Endothelial cell of umbilical vein (primary cell): ENCODE measurements at regions not wholly inside any gene's neighbourhood (a gene's known extent, or its start where the extent isn't known, plus 50 kb on each side); places are given as distances from the start of the nearest gene placed in this dataset.

Experiments used
- BruUV-seq: library from RNA; stranded (reverse); fragments of 400-500 nt; replicated peaks from 2 replicates; lab custom pipeline; 2021; lab: Mats Ljungman, UMichigan
- CTCF ChIA-PET: fragments of 300-600, 350-600 bp; sonication (Branson Sonifier 250); formaldehyde crosslinking; loops from one replicate; lab custom pipeline; 2021; ENCODE audit warnings: antibody characterized with exemption, inconsistent platforms; lab: Charles Lee
- POLR2A ChIA-PET: fragments of 300-600, 350-600 bp; sonication (Branson Sonifier 250); formaldehyde crosslinking; loops from one replicate; lab custom pipeline; 2021; ENCODE audit warnings: antibody characterized with exemption, inconsistent platforms; lab: Charles Lee
- DNase-seq: peaks from one replicate; pipeline ENCODE4 v3.0.0-alpha.2; 2011; ENCODE audit warnings: low read depth, low spot score
- FAIRE-seq: peaks from 2 replicates; lab custom pipeline; 2011; peaks lifted over from hg19 to GRCh38; lab: Jason Lieb, UNC
- H2AFZ ChIP-seq: 2 replicates; pipeline ENCODE4 v1.6.0; 2012; ENCODE audit warnings: low read depth, low read length, control low read depth, inconsistent platforms
- H3K27ac ChIP-seq: 2 replicates; pipeline ENCODE4 v1.5.1; 2011; ENCODE audit warnings: low read depth, mild to moderate bottlenecking, control low read depth, low read length, moderate library complexity; ENCODE audit not compliant: insufficient read depth
- H3K27me3 ChIP-seq, 2 experiments: 2 replicates each; pipeline versions ENCODE4 v1.6.0 to v1.6.1; 2011; ENCODE audit warnings: low read length in 2 of 2, mixed read lengths in 1 of 2; ENCODE audit not compliant: control insufficient read depth in 2 of 2, insufficient read depth in 2 of 2
- H3K36me3 ChIP-seq, 2 experiments: 2 replicates in 1 of 2; 3 replicates in 1 of 2; pipeline ENCODE4 v1.5.1; 2011; ENCODE audit warnings: low read length in 2 of 2, mild to moderate bottlenecking in 1 of 2, moderate library complexity in 1 of 2; ENCODE audit not compliant: control insufficient read depth in 2 of 2, insufficient read depth in 2 of 2; ENCODE audit errors: extremely low read depth in 1 of 2
- H3K4me1 ChIP-seq: 3 replicates; pipeline ENCODE4 v1.5.1; 2011; ENCODE audit warnings: mild to moderate bottlenecking, low read length; ENCODE audit not compliant: control insufficient read depth, insufficient read depth; ENCODE audit errors: extremely low read depth
- H3K4me2 ChIP-seq: 2 replicates; pipeline ENCODE4 v1.6.1; 2011; ENCODE audit warnings: low read length, control low read depth, mixed read lengths; ENCODE audit not compliant: insufficient read depth
- H3K4me3 ChIP-seq, 3 experiments: fragments of 200-600 bp in 1 of 3; sonication (generic), shearing (Covaris generic) in 1 of 3; replicated peaks in 1 of 3; 2 replicates each; pipeline ENCODE4 v1.5.1; 2011 to 2016; ENCODE audit warnings: control low read depth in 3 of 3, low read length in 3 of 3, mild to moderate bottlenecking in 2 of 3, inconsistent platforms in 1 of 3, low read depth in 1 of 3, moderate library complexity in 1 of 3; ENCODE audit not compliant: insufficient read depth in 1 of 3
- H3K79me2 ChIP-seq: 2 replicates; pipeline ENCODE4 v1.6.0; 2012; ENCODE audit warnings: low read length, inconsistent platforms; ENCODE audit not compliant: control insufficient read depth, insufficient read depth
- H3K9ac ChIP-seq: replicated peaks from 2 replicates; pipeline ENCODE3; 2011; ENCODE audit warnings: low read length, control low read depth; ENCODE audit not compliant: insufficient read depth; ENCODE audit errors: extremely low read depth
- H3K9me1 ChIP-seq: replicated peaks from 3 replicates; pipeline ENCODE4 v1.6.0; 2011; ENCODE audit warnings: mild to moderate bottlenecking, low read length; ENCODE audit not compliant: control insufficient read depth, insufficient read depth; ENCODE audit errors: extremely low read depth
- H3K9me3 ChIP-seq: replicated peaks from 2 replicates; pipeline ENCODE4 v1.5.1; 2012; ENCODE audit warnings: low read length, inconsistent platforms; ENCODE audit not compliant: control insufficient read depth, insufficient read depth
- H4K20me1 ChIP-seq: replicated peaks from 2 replicates; pipeline ENCODE3; 2011; ENCODE audit warnings: mild to moderate bottlenecking, low read length; ENCODE audit not compliant: control insufficient read depth, insufficient read depth; ENCODE audit errors: extremely low read depth
- EZH2 ChIP-seq: IDR thresholded peaks from 2 replicates; pipeline ENCODE4 v1.6.1; 2012; ENCODE audit warnings: borderline replicate concordance, low read depth, mild to moderate bottlenecking, moderate library complexity, low read length, inconsistent platforms; ENCODE audit not compliant: severe bottlenecking
- FOS ChIP-seq: IDR thresholded peaks from 2 replicates; pipeline ENCODE4 v1.6.1; 2011; ENCODE audit warnings: mild to moderate bottlenecking, low read length, moderate library complexity, borderline replicate concordance; ENCODE audit not compliant: insufficient read depth
- GATA2 ChIP-seq: IDR thresholded peaks from 2 replicates; pipeline ENCODE4 v1.7.0; 2011; ENCODE audit warnings: low read depth, mild to moderate bottlenecking, moderate library complexity, mixed read lengths, low read length; ENCODE audit not compliant: insufficient read length, insufficient read depth
- JUN ChIP-seq: IDR thresholded peaks from 2 replicates; pipeline ENCODE4 v1.6.1; 2011; ENCODE audit warnings: borderline replicate concordance, low read depth; ENCODE audit not compliant: insufficient read length, insufficient read depth
- MYC ChIP-seq: IDR thresholded peaks from one replicate; pipeline ENCODE4 v1.6.1; 2011; ENCODE audit warnings: mild to moderate bottlenecking, low read depth, low read length
- POLR2A ChIP-seq: IDR thresholded peaks from 2 replicates; pipeline ENCODE4 v1.6.1; 2012; ENCODE audit warnings: low read depth, mild to moderate bottlenecking, control low read depth, low read length
- POLR2AphosphoS5 ChIP-seq: IDR thresholded peaks from 2 replicates; pipeline ENCODE4 v1.6.1; 2012; ENCODE audit warnings: low read depth, mild to moderate bottlenecking, control low read depth, low read length, moderate library complexity; ENCODE audit not compliant: insufficient read depth
- dilution Hi-C: fragments of 300-500 bp; cut with MboI; formaldehyde crosslinking; loops from one replicate; pipeline ENCODE4 v1.15.0; 2019; ENCODE audit warnings: low sequenced_read_pairs; ENCODE audit not compliant: extremely low pct_ligation_motif_present
- intact Hi-C: fragments of 100-400 bp; cut with micrococcal nuclease; formaldehyde crosslinking; loops from one replicate; pipeline ENCODE4 v1.10.0; 2022
- TF ChIP-seq, protein P1 (sequence below), 2 donors: IDR thresholded peaks; 1 replicate in 1 of 2; 2 replicates in 1 of 2; pipeline ENCODE4 v1.5.1; 2011; ENCODE audit warnings: low read length in 2 of 2, mild to moderate bottlenecking in 2 of 2, moderate library complexity in 2 of 2, control low read depth in 1 of 2, inconsistent platforms in 1 of 2, low read depth in 1 of 2; ENCODE audit not compliant: insufficient read depth in 1 of 2; ENCODE audit errors: extremely low read depth in 1 of 2
- TF ChIP-seq, protein P2 (sequence below): IDR thresholded peaks from 2 replicates; pipeline ENCODE4 v1.6.1; 2011; ENCODE audit not compliant: insufficient read depth, insufficient read length

DNA sequence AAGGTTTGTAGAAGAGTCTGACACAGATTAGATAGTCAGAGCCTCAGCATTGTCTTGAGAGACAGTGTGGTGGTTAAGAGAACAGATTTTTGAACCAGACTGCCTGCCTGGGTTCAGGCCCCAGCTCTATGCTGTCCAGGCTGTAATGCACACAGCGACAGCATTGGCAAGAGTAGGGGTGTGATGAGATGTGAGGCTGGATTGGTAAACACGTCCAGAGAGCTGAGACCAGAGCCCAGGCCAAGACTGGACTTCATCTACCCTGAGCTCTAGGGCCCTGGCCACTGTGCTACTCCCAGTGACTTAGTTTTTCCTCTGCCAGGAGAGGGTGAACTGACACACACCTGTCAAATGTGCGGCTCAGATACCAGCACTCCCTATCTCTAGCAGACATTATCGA is 360.4 kb downstream of the RPS24 start:
- H3K79me2 ChIP-seq, result no peaks in the 10 kb centered on the region
- peaks cover 12 to 15% of the 10 kb centered on the region in 2 experiments for H3K27me3 ChIP-seq
- no peak overlapping the region for H2AFZ ChIP-seq
- no peak overlapping the region for H3K27ac ChIP-seq
- dilution Hi-C loops, result no loop called here
- H4K20me1 ChIP-seq, result no peaks in the 10 kb centered on the region
- no peaks in the 10 kb centered on the region for H3K9me1 ChIP-seq
- no TSS peak for BruUV-seq
- H3K36me3 ChIP-seq, result no peaks in the 10 kb centered on the region
- no peaks in the 10 kb centered on the region for H3K9me3 ChIP-seq
- intact Hi-C loops, result no loop called here
- FAIRE-seq (no peak), DNase-seq (no peak)
- H3K9ac ChIP-seq, result no peak overlapping the region
- TF ChIP-seq MYC (no peak), FOS (no peak), GATA2 (no peak), JUN (no peak), POLR2AphosphoS5 (no peak), EZH2 (no peak), POLR2A (no peak)
- TF ChIP-seq, protein P1, sequence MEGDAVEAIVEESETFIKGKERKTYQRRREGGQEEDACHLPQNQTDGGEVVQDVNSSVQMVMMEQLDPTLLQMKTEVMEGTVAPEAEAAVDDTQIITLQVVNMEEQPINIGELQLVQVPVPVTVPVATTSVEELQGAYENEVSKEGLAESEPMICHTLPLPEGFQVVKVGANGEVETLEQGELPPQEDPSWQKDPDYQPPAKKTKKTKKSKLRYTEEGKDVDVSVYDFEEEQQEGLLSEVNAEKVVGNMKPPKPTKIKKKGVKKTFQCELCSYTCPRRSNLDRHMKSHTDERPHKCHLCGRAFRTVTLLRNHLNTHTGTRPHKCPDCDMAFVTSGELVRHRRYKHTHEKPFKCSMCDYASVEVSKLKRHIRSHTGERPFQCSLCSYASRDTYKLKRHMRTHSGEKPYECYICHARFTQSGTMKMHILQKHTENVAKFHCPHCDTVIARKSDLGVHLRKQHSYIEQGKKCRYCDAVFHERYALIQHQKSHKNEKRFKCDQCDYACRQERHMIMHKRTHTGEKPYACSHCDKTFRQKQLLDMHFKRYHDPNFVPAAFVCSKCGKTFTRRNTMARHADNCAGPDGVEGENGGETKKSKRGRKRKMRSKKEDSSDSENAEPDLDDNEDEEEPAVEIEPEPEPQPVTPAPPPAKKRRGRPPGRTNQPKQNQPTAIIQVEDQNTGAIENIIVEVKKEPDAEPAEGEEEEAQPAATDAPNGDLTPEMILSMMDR (IDR thresholded peaks at IDR 0.05; ENCODE audit: extremely low read depth in 1 of 2, insufficient read depth in 1 of 2, low read depth in 1 of 2, low read length in 2 of 2), result no peak
- TF ChIP-seq, protein P2, sequence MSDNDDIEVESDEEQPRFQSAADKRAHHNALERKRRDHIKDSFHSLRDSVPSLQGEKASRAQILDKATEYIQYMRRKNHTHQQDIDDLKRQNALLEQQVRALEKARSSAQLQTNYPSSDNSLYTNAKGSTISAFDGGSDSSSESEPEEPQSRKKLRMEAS, result no peak
- no peak overlapping the region for H3K4me2 ChIP-seq
- no peak overlapping the region for H3K4me3 ChIP-seq
- ChIA-PET CTCF (interaction anchor here (1.2 kb wide), 1 partner anchor 18 kb away, joined by 3 read pairs; no protein-coding TSS in a partner anchor), POLR2A (no interaction called here)
- H3K4me1 ChIP-seq, result no peaks in the 10 kb centered on the region
